ENCODE measurements at regions not wholly inside any gene's neighbourhood (a gene's known extent, or its start where the extent isn't known, plus 50 kb on each side); places are given as distances from the start of the nearest gene placed in this dataset.

- FAIRE-seq (no peak), ATAC-seq (no peak), DNase-seq (ENCODE audit: low read depth, low spot score) (no peak)
- Histone ChIP-seq H3K36me3 (ENCODE audit: control insufficient read depth in 2 of 2, insufficient read depth in 2 of 2, low read length in 1 of 2) (no peaks in the 10 kb centered on the region), H2AFZ (ENCODE audit: control insufficient read depth, low read depth, low read length) (no peak overlapping the region), H3K4me3 (no peak overlapping the region), H3K4me1 (ENCODE audit: control insufficient read depth, insufficient read depth, low read length) (no peaks in the 10 kb centered on the region), H3K27me3 (replicated peaks in 1 of 2; ENCODE audit: control insufficient read depth in 2 of 2, insufficient read depth in 2 of 2, low read length in 1 of 2) (no peaks in the 10 kb centered on the region), H3K27ac (ENCODE audit: control insufficient read depth, insufficient read depth) (no peak overlapping the region), H3K79me2 (ENCODE audit: control insufficient read depth, insufficient read depth, low read length) (no peaks in the 10 kb centered on the region), H4K20me1 (ENCODE audit: control insufficient read depth, insufficient read depth) (no peaks in the 10 kb centered on the region), H3K4me2 (ENCODE audit: control insufficient read depth, insufficient read depth) (no peak overlapping the region), H3K9ac (ENCODE audit: control insufficient read depth, insufficient read depth, low read length) (no peak overlapping the region), H3K9me3 (replicated peaks; ENCODE audit: control insufficient read depth, insufficient read depth, low read length) (no peaks in the 10 kb centered on the region; the same call in 2 of the 3 replicates)
- intact Hi-C loops (cut with micrococcal nuclease; ENCODE audit: unreplicated experiment) (no loop called here), in situ Hi-C loops (cut with MboI) (no loop called here)
- SMC1A ChIA-PET (ENCODE audit: uncharacterized antibody, unreplicated experiment): interaction anchor here (1.3 kb wide), 1 partner anchor 14 kb away, joined by 4 read pairs; no protein-coding TSS in a partner anchor
- no peak for TF ChIP-seq MXI1 (IDR thresholded peaks at IDR 0.05; ENCODE audit: low read depth, low read length)
- no peak for TF ChIP-seq CTCF (IDR thresholded peaks at IDR 0.05 in 2 of 3, conservative IDR thresholded peaks at IDR 0.05 in 1 of 3; ENCODE audit: control insufficient read depth in 2 of 3, extremely low read depth in 1 of 3, insufficient read depth in 1 of 3, low read depth in 3 of 3, low read length in 3 of 3)
- no peak for TF ChIP-seq RAD21 (IDR thresholded peaks at IDR 0.05; ENCODE audit: insufficient read depth, low read depth, low read length)
- BruUV-seq (replicated peaks): no TSS peak
- POLR2A ChIA-PET: no interaction called here
- CTCF ChIA-PET: no interaction called here
- RAD21 ChIA-PET (ENCODE audit: unreplicated experiment): no interaction called here
- 49% methylated on average over 10 of the region's 10 CpGs for WGBS (ENCODE audit: insufficient coverage, insufficient replicate concordance, low lambda C conversion rate, missing lambda C conversion rate)
These were observed 208.4 kb downstream of the C12orf75 start for GRCh38 chr12:105538880-105539279.

GRCh38 chr12:105539735-105540134, 209.2 kb downstream of the C12orf75 start:
- H3K79me2 ChIP-seq (ENCODE audit: control insufficient read depth, insufficient read depth, low read length): no peaks in the 10 kb centered on the region
- no peak overlapping the region for H2AFZ ChIP-seq (ENCODE audit: control insufficient read depth, low read depth, low read length)
- no peaks in the 10 kb centered on the region for H3K4me1 ChIP-seq (ENCODE audit: control insufficient read depth, insufficient read depth, low read length)
- DNase-seq (ENCODE audit: low read depth, low spot score): no peak
- H3K9me3 ChIP-seq (replicated peaks; ENCODE audit: control insufficient read depth, insufficient read depth, low read length): no peaks in the 10 kb centered on the region; the same call in 2 of the 3 replicates
- no peak for ATAC-seq
- no peak overlapping the region for H3K4me2 ChIP-seq (ENCODE audit: control insufficient read depth, insufficient read depth)
- FAIRE-seq: no peak
- intact Hi-C loops (cut with micrococcal nuclease; ENCODE audit: unreplicated experiment): no loop called here
- in situ Hi-C loops (cut with MboI): no loop called here
- no peaks in the 10 kb centered on the region for H4K20me1 ChIP-seq (ENCODE audit: control insufficient read depth, insufficient read depth)
- no TSS peak for BruUV-seq (replicated peaks)
- H3K4me3 ChIP-seq: no peak overlapping the region
- ChIA-PET RAD21 (ENCODE audit: unreplicated experiment) (no interaction called here), SMC1A (ENCODE audit: uncharacterized antibody, unreplicated experiment) (interaction anchor here (1.3 kb wide), 1 partner anchor 14 kb away, joined by 4 read pairs; no protein-coding TSS in a partner anchor), POLR2A (no interaction called here), CTCF (no interaction called here)
- WGBS (ENCODE audit: insufficient coverage, insufficient replicate concordance, low lambda C conversion rate, missing lambda C conversion rate): 2% methylated on average over 3 of the region's 3 CpGs
- no peak overlapping the region for H3K27ac ChIP-seq (ENCODE audit: control insufficient read depth, insufficient read depth)
- H3K9ac ChIP-seq (ENCODE audit: control insufficient read depth, insufficient read depth, low read length): no peak overlapping the region
- no peaks in the 10 kb centered on the region for H3K27me3 ChIP-seq (replicated peaks in 1 of 2; ENCODE audit: control insufficient read depth in 2 of 2, insufficient read depth in 2 of 2, low read length in 1 of 2)
- H3K36me3 ChIP-seq (ENCODE audit: control insufficient read depth in 2 of 2, insufficient read depth in 2 of 2, low read length in 1 of 2): no peaks in the 10 kb centered on the region
- TF ChIP-seq HDGF (IDR thresholded peaks at IDR 0.05) (no peak), SPI1 (IDR thresholded peaks at IDR 0.05; ENCODE audit: borderline replicate concordance, insufficient read depth, low read depth, low read length) (no peak), ZNF592 (IDR thresholded peaks at IDR 0.05) (no peak), PML (IDR thresholded peaks at IDR 0.05; ENCODE audit: low read length) (no peak), ZNF384 (IDR thresholded peaks at IDR 0.05; ENCODE audit: borderline replicate concordance, low read depth, low read length) (no peak)
